ENCODE measurements at regions not wholly inside any gene's neighbourhood (a gene's known extent, or its start where the extent isn't known, plus 50 kb on each side); places are given as distances from the start of the nearest gene placed in this dataset.

DNA sequence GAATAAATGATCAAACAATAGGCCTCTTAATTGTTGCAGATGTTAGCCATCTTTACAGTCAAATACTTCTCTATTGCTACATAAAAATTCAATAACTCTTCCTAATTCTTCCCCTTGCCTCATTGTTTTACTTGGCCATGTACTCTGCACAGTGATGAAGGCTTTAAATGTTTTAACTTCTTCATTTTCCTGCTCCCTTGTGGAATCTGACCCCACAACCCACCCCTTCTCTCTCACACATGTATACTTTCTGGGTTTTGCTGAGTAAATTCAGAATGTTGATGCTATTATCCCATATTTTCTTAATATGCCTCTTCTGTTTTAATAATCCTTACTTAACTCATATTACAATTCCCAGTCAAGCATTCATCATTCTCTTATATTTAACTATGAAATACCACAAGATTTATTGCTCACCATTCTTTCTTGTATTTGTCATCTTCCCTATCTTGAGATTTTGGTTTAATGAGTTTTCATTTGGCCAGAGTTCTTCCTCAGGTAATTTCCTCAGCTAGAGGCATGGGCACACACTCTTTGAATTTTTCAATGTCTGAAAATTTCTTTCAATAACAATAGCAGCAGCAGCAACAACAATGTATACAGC is 327.8 kb upstream of the USP24 start:
- H3K36me3 Mint-ChIP-seq (ENCODE audit: low read depth): no peaks in the 10 kb centered on the region
- H3K27ac Mint-ChIP-seq: no peak overlapping the region

GRCh38 chr1:55541296-55541695 is 326.1 kb upstream of the USP24 start:
- no peaks in the 10 kb centered on the region for H3K27me3 Mint-ChIP-seq (ENCODE audit: low read depth)
- no peak overlapping the region for H3K4me3 Mint-ChIP-seq
- no peaks in the 10 kb centered on the region for H3K36me3 Mint-ChIP-seq (ENCODE audit: low read depth)
- no peaks in the 10 kb centered on the region for H3K9me3 Mint-ChIP-seq
- H3K4me1 Mint-ChIP-seq (ENCODE audit: low read depth): no peaks in the 10 kb centered on the region
- H3K27ac Mint-ChIP-seq: no peak overlapping the region

More for the DNA sequence above, 327.8 kb upstream of the USP24 start:
- Mint-ChIP-seq H3K27me3 (ENCODE audit: low read depth) (no peaks in the 10 kb centered on the region), H3K4me1 (ENCODE audit: low read depth) (no peaks in the 10 kb centered on the region), H3K9me3 (no peaks in the 10 kb centered on the region), H3K4me3 (no peak overlapping the region)

DNA sequence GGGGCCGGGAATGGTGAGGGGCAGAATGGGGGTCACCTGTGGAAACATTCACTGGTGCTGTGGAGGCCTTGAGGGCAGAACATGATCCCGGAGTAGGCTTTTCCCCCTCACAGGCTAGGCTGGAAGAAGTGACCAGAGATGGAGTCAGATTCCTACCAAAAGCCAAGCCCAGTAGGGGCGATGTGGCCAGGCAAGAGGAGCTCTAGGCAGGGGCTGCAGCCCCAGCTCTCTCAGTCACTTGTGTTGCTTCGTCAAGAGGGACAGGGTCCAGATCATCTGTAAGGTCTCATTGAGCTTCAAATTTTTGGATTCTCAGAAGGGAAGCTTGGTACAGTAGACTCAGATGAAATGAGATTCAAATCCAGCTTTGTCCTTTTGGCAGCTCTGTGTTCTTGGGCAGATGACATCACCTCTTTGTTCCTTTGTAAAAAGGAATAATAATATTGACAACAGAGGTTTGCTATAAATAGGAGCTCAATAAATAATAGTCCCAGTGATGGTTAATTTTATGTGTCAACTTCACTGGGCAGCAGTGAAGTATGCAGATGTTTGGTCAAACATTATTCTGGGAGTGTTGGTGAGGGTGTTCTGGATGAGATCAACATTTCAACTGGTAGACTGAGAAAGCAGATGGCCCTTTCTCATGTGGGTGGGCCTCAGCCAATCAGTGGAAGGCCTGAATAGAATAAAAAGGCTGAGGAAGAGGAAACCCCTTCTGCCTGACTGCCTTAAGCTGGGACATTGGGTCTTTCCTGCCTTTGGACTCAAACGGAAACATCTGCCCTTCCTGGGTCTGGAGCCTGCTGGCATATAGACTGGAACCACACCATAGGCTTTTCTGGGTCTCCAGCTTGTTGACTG is 324.7 kb upstream of the USP24 start:
- H3K4me1 Mint-ChIP-seq (ENCODE audit: low read depth): no peaks in the 10 kb centered on the region
- H3K4me3 Mint-ChIP-seq: no peak overlapping the region
- H3K27ac Mint-ChIP-seq: no peak overlapping the region
- H3K36me3 Mint-ChIP-seq (ENCODE audit: low read depth): no peaks in the 10 kb centered on the region
- no peaks in the 10 kb centered on the region for H3K27me3 Mint-ChIP-seq (ENCODE audit: low read depth)
- no peaks in the 10 kb centered on the region for H3K9me3 Mint-ChIP-seq

DNA sequence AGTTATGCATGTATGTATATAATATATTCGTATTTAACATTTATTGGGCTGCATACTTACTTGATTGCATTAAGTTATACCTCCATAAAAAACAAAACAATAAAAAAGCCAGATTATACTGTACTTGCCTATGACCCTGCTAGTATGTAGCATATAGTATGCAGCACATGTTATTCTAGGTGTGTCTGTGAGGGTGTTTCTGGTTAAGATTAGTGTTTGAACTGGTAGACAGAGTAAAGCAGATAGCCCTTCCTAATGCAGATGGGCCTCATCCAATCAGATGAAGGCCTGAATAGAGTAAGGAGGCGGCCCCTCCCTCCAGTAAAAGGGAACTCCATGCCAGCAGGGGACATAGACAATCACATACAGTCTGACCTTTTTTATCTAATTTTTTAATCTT is 323.3 kb upstream of the USP24 start:
- H3K27me3 Mint-ChIP-seq (ENCODE audit: low read depth): no peaks in the 10 kb centered on the region
- H3K36me3 Mint-ChIP-seq (ENCODE audit: low read depth): no peaks in the 10 kb centered on the region
- H3K4me1 Mint-ChIP-seq (ENCODE audit: low read depth): no peaks in the 10 kb centered on the region
- no peak overlapping the region for H3K4me3 Mint-ChIP-seq
- H3K9me3 Mint-ChIP-seq: no peaks in the 10 kb centered on the region
- H3K27ac Mint-ChIP-seq: no peak overlapping the region

GRCh38 chr1:55536545-55536865 is 321.3 kb upstream of the USP24 start:
- H3K27ac Mint-ChIP-seq: no peak overlapping the region
- H3K27me3 Mint-ChIP-seq (ENCODE audit: low read depth): no peaks in the 10 kb centered on the region
- no peaks in the 10 kb centered on the region for H3K9me3 Mint-ChIP-seq
- H3K4me1 Mint-ChIP-seq (ENCODE audit: low read depth): no peaks in the 10 kb centered on the region
- H3K36me3 Mint-ChIP-seq (ENCODE audit: low read depth): no peaks in the 10 kb centered on the region
- no peak overlapping the region for H3K4me3 Mint-ChIP-seq

DNA sequence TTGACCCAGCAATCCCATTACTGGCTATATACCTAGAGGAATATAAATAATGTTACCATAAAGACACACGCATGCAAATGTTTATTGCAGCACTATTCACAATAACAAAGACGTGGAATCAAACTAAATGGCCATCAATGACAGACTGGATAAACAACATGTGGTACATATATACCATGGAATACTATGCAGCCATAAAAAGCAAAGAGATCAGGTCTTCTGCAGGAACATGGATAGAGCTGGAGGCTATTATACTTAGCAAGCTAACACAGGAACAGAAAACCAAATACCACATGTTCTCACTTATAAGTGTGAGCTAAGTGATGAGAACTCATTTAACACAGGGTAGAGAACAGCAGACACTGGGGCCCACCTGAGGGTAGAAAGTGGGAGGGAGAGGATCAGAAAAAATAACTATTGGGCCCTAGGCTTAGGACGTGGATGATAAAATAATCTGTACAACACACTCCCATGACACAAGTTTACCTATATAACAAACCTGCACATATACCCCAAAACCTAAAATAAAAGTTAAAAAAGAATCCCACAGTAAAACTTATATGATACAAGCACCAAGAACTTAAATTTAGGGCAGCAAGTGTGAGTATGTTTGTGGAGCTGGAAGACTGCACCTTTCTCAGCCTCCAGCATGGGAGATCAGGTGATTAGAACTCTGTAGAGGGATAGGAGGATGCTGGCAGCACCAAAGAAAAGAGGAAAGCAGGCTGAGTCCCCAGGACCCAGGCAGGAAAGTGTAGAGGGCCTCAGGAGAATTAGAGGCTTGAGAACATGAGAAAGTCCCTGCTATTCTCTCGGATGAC is 320.8 kb upstream of the USP24 start:
- Mint-ChIP-seq H3K4me1 (ENCODE audit: low read depth) (no peaks in the 10 kb centered on the region), H3K27me3 (ENCODE audit: low read depth) (no peaks in the 10 kb centered on the region), H3K9me3 (no peaks in the 10 kb centered on the region), H3K36me3 (ENCODE audit: low read depth) (no peaks in the 10 kb centered on the region), H3K27ac (no peak overlapping the region), H3K4me3 (no peak overlapping the region)

GRCh38 chr1:55534565-55535121 is 319.5 kb upstream of the USP24 start:
- Mint-ChIP-seq H3K4me3 (no peak overlapping the region), H3K4me1 (ENCODE audit: low read depth) (no peaks in the 10 kb centered on the region), H3K36me3 (ENCODE audit: low read depth) (no peaks in the 10 kb centered on the region), H3K27ac (no peak overlapping the region), H3K27me3 (ENCODE audit: low read depth) (no peaks in the 10 kb centered on the region), H3K9me3 (no peaks in the 10 kb centered on the region)

GRCh38 chr1:55531644-55532043 is 316.5 kb upstream of the USP24 start:
- Mint-ChIP-seq H3K36me3 (ENCODE audit: low read depth) (no peaks in the 10 kb centered on the region), H3K9me3 (no peaks in the 10 kb centered on the region), H3K27me3 (ENCODE audit: low read depth) (no peaks in the 10 kb centered on the region), H3K27ac (no peak overlapping the region), H3K4me3 (no peak overlapping the region), H3K4me1 (ENCODE audit: low read depth) (no peaks in the 10 kb centered on the region)

- no peaks in the 10 kb centered on the region for H3K4me1 Mint-ChIP-seq (ENCODE audit: low read depth)
- no peak overlapping the region for H3K27ac Mint-ChIP-seq
- H3K27me3 Mint-ChIP-seq (ENCODE audit: low read depth): no peaks in the 10 kb centered on the region
- H3K9me3 Mint-ChIP-seq: no peaks in the 10 kb centered on the region
- H3K4me3 Mint-ChIP-seq: no peak overlapping the region
- H3K36me3 Mint-ChIP-seq (ENCODE audit: low read depth): no peaks in the 10 kb centered on the region
Observed at GRCh38 chr1:55530749-55531478, 315.8 kb upstream of the USP24 start.

- Mint-ChIP-seq H3K9me3 (no peaks in the 10 kb centered on the region), H3K27me3 (ENCODE audit: low read depth) (no peaks in the 10 kb centered on the region), H3K4me1 (ENCODE audit: low read depth) (no peaks in the 10 kb centered on the region), H3K27ac (no peak overlapping the region), H3K36me3 (ENCODE audit: low read depth) (no peaks in the 10 kb centered on the region), H3K4me3 (no peak overlapping the region)
Observed at GRCh38 chr1:55529017-55529416, 313.9 kb upstream of the USP24 start.

DNA sequence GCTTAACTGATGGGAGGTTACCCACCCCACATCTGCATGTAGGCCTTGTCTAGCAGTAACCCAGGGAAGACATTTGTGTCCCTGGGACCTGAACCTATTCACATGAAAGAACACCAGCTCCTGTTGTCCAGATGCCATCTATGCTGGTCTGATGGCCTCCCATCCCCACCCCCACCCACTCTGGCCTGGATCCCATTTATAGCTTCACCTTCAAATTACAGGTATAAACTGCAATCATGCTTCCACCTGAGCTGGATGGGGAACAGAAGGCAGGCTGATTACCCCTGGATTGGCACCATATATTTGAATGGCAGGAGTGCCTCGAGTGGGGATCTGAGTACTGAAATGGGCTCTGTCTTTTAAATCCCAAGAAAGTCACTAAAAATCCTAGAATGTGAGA is 312.7 kb upstream of the USP24 start:
- no peaks in the 10 kb centered on the region for H3K9me3 Mint-ChIP-seq
- no peaks in the 10 kb centered on the region for H3K27me3 Mint-ChIP-seq (ENCODE audit: low read depth)
- H3K27ac Mint-ChIP-seq: no peak overlapping the region
- no peaks in the 10 kb centered on the region for H3K4me1 Mint-ChIP-seq (ENCODE audit: low read depth)
- no peak overlapping the region for H3K4me3 Mint-ChIP-seq
- no peaks in the 10 kb centered on the region for H3K36me3 Mint-ChIP-seq (ENCODE audit: low read depth)

- no peak overlapping the region for H3K27ac Mint-ChIP-seq
- H3K36me3 Mint-ChIP-seq (ENCODE audit: low read depth): no peaks in the 10 kb centered on the region
- H3K9me3 Mint-ChIP-seq: no peaks in the 10 kb centered on the region
- H3K4me1 Mint-ChIP-seq (ENCODE audit: low read depth): no peaks in the 10 kb centered on the region
- H3K4me3 Mint-ChIP-seq: no peak overlapping the region
- H3K27me3 Mint-ChIP-seq (ENCODE audit: low read depth): no peaks in the 10 kb centered on the region
Observed at GRCh38 chr1:55526716-55527115, 311.6 kb upstream of the USP24 start.

- H3K9me3 Mint-ChIP-seq: no peaks in the 10 kb centered on the region
- no peaks in the 10 kb centered on the region for H3K27me3 Mint-ChIP-seq (ENCODE audit: low read depth)
- H3K4me3 Mint-ChIP-seq: no peak overlapping the region
- H3K4me1 Mint-ChIP-seq (ENCODE audit: low read depth): no peaks in the 10 kb centered on the region
- H3K27ac Mint-ChIP-seq: no peak overlapping the region
- H3K36me3 Mint-ChIP-seq (ENCODE audit: low read depth): no peaks in the 10 kb centered on the region
Observed at GRCh38 chr1:55524006-55524405, 308.8 kb upstream of the USP24 start.

DNA sequence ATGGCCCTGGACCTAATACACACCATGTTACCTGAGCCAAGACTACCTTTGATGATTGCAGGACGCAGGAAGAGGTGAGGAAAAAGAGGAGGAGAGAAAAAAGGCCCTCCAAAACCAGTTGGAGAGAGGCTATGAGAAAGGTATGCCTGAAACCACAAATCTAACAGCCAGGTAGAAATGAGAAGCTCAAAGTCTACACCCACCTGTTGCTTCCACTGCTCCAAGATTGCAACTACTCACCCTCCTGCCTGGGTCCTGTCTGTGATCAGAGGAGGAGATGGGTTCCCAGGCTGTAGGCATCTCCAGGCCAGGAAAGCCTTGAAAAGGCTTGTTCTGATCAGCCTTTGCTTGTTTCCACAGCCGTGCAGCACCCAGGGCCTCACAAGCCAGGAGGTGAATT is 307.8 kb upstream of the USP24 start:
- Mint-ChIP-seq H3K36me3 (ENCODE audit: low read depth) (no peaks in the 10 kb centered on the region), H3K27ac (no peak overlapping the region), H3K4me3 (no peak overlapping the region), H3K9me3 (no peaks in the 10 kb centered on the region), H3K4me1 (ENCODE audit: low read depth) (no peaks in the 10 kb centered on the region), H3K27me3 (ENCODE audit: low read depth) (peaks cover 6% of the 10 kb centered on the region)

Data from T-helper 1 cell treated with Interleukin-12 subunit alpha and Interleukin-12 subunit beta and Interleukin-4 antibody, amounts not matched to agents 30 μg/mL and 1 μg/mL, for 36 hours (primary cell).